KOPT-K1 (cell line): ENCODE measurements at regions not wholly inside any gene's neighbourhood (a gene's known extent, or its start where the extent isn't known, plus 50 kb on each side); places are given as distances from the start of the nearest gene placed in this dataset.

Source experiments
- H3K27ac ChIP-seq: fragments of 200-600 bp; sonication (generic); 2 replicates; pipeline ENCODE4 v1.5.1; 2016; ENCODE audit warnings: antibody characterized with exemption, mild to moderate bottlenecking, low read depth, low read length; ENCODE audit not compliant: poor library complexity, severe bottlenecking
- H3K36me3 ChIP-seq: fragments of 200-600 bp; sonication (generic); 2 replicates; pipeline ENCODE4 v1.5.1; 2017; ENCODE audit warnings: antibody characterized with exemption, mild to moderate bottlenecking, low read length, moderate library complexity; ENCODE audit not compliant: insufficient read depth
- H3K9me3 ChIP-seq: fragments of 200-600 bp; sonication (generic); 2 replicates; pipeline ENCODE4 v1.5.1; 2017; ENCODE audit warnings: antibody characterized with exemption, low read length, mild to moderate bottlenecking; ENCODE audit not compliant: insufficient read depth, poor library complexity, severe bottlenecking

DNA sequence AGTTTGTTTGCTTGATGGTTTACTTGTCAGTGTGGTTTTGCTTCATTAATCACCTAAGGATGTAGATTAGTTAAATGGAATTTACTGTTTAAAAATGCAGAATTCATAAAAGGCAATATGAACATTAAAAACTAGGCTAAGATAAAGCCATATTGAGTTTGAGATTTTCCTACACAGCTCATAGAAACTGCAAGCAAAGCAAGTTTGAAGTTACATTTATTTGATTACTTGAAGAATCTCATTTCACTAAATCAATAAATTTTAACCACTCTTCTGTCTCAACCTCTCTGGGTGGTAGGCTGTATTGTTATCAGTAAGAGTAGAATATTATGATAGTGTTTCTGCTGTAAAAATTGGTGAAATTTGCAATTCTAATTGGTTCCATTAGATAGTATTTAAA lies 1180.7 kb upstream of the SLC10A2 start:
- Histone ChIP-seq H3K27ac (no peak overlapping the region), H3K36me3 (no peaks in the 10 kb centered on the region), H3K9me3 (no peaks in the 10 kb centered on the region)

DNA sequence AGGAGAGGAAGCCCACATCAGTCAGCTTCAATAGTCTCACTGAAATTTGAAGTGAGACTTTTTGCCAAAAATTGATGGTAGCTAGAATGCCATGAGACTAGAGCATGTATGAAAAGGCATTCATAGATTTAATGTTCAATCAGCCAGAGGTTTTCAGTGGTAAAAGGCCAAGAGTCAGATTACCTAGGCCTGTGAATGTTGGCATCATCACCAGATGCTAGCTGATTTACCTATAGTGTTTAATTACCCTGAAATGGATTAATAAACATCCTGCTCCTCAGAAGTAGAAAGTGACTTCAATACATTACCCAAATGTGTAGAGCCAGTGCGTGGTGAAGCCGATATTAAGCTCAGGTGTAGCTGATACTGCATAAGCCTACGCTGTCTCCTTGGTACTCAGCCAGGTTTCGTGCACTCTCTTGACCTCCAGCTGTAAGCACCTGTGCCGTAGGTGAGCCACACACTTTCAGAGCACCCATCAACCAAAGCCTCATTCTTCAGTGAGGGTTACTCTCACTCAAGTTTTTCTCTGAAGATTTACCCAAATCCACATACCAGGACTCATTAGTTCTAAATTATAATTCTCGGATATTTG lies 1140.3 kb upstream of the SLC10A2 start:
- H3K27ac ChIP-seq, result no peak overlapping the region
- H3K9me3 ChIP-seq, result peaks cover 4% of the 10 kb centered on the region
- H3K36me3 ChIP-seq, result no peaks in the 10 kb centered on the region

DNA sequence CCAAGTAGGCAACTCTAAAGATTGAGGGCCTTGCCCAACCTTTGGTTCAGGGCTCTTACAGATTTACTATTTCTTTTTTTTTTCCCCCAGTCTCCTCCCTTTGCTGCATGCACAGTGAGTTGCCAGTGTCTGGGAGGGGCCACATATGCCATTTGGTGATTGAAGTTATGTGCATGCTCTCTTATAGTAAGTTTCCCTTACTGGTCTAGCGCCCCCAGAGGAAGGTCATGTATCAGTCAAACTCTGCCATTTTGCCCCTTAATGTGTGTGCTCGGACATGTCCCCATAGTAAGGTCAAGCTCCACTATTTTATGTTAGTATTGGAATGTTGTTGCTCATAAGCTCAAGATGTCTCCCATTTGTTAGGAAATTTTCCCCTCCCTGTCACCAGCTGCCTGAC lies 1138.0 kb upstream of the SLC10A2 start:
- Histone ChIP-seq H3K9me3 (peaks cover 4% of the 10 kb centered on the region), H3K27ac (no peak overlapping the region), H3K36me3 (no peaks in the 10 kb centered on the region)

DNA sequence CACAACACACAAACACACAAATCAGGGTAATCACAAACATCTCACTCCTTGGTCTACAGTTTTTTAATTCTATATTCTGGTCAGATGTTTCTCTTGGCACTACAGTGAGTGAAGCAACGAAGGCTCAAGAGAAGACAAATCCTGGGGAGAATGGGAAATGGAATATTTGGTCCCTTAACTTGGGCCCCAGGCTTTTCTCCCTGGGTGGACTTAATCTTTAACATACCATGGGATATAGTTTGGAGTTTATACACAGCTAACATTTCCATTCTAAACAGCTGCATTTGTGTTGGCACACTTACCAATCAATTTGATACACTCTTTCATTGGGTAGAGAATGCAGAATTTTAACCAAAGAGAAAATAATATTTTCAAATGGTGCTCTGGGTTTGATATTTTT lies 1132.6 kb upstream of the SLC10A2 start:
- Histone ChIP-seq H3K27ac (no peak overlapping the region), H3K36me3 (no peaks in the 10 kb centered on the region), H3K9me3 (no peaks in the 10 kb centered on the region)

DNA sequence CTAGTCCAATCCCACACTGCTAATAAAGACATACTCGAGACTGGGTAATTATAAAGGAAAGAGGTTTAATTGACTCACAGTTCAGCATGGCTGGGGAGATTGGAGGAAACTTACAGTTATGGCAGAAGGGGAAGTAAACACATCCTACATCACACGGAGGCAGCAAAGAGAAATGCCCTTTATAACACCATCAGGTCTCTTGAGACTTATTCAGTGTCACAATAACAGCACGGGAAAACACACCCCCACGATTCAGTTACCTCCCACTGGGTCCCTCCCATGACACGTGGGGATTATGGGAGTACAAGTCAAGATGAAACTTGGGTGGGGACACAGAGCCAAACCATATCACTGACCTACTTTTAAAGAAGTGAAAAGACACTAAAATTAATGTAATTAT lies 1130.4 kb upstream of the SLC10A2 start:
- no peaks in the 10 kb centered on the region for H3K9me3 ChIP-seq
- H3K36me3 ChIP-seq, result no peaks in the 10 kb centered on the region
- H3K27ac ChIP-seq, result no peak overlapping the region

DNA sequence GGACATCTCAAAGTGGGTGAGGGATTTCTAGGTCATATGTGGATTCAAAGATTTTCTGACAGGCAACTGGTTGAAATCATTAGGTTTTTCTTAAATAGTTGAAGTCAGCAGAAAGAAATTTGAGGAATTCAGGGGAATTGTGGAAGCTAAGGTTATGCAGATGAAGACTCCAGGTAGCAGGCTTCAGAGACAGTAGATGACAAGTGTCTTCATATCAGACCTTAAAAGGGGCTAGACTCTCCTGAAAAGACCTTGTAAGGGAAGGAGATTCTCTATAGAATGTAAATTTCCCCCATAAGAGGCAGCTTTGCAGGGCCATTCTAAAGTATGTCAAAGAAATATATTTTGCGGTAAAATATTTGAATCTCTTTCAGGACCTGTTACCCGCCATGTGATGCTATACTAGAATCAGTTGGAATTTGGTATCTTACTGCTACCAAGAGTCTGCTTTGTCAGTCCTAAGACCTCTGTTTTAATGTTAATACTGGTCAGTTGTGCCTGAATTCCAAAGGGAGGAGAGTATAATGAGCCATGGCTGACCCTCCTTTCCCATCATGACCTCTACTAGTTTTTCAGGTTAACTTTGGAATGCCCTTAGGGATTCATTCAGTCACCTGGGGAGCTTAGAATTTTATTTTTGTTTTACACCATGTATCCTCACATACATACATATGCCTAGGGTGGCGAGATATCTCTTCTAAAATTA lies 1115.5 kb upstream of the SLC10A2 start:
- no peak overlapping the region for H3K27ac ChIP-seq
- no peaks in the 10 kb centered on the region for H3K9me3 ChIP-seq

DNA sequence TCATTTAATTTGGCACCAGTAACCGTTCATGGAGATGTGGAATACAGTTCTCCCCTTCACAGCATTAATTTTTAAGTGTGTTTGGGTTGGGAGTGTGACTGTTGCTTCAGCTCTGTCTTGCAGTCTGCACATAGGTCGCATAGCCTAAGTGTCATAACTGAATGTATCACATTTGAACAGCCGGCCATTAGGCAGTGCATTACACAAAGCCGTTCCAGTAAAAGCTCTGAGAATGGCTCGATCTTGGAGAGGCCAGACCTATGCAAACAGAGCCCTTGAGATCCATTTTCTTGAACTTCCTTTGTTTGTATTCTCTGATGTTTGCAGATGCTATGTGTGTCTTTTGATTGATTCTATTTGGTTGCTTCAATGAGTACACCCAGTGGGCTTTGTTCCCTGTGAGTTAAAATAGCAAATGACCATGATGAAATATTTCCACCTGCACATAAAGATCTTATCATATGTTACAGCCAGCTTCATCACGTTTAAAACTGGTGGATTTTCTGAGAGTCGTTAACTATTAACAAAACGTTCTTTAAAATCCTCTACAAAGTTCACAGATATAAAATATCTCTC lies 1104.9 kb upstream of the SLC10A2 start:
- H3K27ac ChIP-seq, result no peak overlapping the region
- no peaks in the 10 kb centered on the region for H3K9me3 ChIP-seq
- H3K36me3 ChIP-seq, result no peaks in the 10 kb centered on the region

More for the DNA sequence above, 1115.5 kb upstream of the SLC10A2 start:
- H3K36me3 ChIP-seq, result no peaks in the 10 kb centered on the region

DNA sequence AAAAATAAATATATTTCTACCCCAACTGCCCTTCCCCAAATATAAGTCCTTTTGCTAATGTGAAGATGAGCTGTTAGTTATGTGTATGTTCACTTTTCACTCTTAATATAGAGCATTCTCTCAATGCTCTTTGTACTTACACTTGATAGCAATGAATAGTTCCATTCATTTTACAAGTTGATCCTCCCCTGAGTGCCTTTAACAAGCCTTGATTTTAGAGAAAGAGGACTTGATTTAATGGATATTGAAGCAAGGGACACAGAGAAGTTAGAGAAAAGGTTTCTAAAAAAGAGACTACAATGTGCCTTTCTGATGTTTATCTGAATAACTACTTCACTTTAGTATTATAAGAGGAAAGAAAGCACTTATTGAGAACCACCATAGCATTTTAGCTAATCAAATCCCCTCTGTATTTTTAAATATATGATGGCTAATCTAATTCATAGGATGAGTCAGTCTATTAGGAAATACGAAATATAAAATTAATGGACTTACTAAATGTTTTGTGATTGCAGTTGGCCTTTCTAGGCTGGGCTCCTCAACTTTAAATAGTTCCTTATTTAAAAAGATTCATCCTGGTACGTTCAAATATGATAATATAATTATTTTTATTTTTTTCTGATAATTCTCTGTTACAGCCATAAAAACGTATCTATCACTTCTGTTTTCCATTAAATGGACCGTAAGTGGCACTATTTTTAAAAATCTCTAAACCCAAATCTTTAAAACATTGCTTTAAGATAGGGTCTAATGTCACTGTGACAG lies 1097.8 kb upstream of the SLC10A2 start:
- Histone ChIP-seq H3K27ac (no peak overlapping the region), H3K36me3 (no peaks in the 10 kb centered on the region), H3K9me3 (no peaks in the 10 kb centered on the region)

DNA sequence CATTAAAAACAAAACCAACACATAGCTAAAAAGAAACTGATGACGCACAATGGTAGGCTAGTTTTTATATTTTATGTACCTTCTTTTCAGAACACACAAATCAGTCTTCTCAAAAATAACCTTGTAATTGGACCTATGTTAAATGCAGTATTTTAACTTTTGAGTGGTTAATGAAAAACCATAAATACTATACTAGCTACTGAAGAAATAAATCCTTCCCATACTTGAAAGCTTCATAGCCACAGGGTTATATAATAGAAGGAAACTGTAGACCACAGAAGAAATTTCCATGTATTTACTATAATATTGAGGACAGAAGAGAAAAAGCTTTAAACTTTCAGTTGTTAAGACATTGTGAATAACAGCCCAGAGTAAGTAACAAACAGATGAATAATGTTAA lies 1094.3 kb upstream of the SLC10A2 start:
- Histone ChIP-seq H3K27ac (no peak overlapping the region), H3K9me3 (no peaks in the 10 kb centered on the region), H3K36me3 (no peaks in the 10 kb centered on the region)

DNA sequence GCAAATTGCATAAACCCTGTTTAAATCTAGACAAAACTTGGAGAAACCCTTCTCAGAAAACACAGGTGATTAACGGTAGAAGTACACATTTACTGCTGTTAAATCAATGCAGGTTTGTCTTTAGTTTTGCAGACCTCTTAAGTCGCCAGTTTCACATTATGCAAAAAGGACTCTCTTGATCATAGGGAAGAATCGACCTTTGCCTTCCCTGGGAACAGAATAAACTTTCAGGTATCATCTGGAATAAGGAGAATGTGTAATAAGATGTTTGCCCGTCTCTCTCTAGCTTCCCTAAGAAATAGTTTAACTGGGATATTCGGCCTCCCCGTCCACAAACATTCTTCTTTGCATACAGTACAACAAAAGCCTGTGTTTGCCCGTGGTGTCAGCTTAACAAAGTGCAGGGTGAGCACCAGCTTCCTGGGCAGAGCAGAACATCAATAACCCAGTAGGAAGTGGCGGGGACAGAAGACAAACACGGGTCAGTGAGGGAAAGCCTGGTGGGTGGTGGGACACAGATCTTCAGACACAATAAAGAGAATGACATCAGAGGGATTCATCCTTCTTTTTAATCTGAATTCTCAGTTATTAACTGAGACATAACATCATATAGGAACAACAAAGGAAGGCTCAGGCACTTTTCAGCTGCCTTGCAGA lies 1077.7 kb upstream of the SLC10A2 start:
- no peaks in the 10 kb centered on the region for H3K36me3 ChIP-seq
- H3K9me3 ChIP-seq, result peaks cover 3% of the 10 kb centered on the region

DNA sequence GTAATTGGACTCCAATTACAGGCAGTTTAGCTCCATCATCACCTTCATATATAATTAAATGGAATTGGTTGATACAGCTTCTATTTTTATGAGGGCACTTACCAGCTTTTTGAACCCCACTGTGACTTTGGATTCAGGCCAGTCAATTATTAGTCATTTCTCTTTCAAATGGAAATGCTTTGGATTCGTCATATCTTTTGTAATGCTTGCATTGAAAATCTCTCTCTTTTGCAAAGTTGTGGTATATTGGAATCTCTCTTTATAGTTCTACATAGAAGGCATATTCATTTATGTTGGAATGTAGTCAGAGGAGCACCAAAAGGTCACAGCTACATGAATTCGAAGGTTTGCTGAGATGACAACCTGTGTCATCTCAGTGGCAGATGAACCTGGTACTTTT lies 1074.3 kb upstream of the SLC10A2 start:
- Histone ChIP-seq H3K36me3 (no peaks in the 10 kb centered on the region), H3K27ac (no peak overlapping the region), H3K9me3 (no peaks in the 10 kb centered on the region)

More for the DNA sequence above, 1077.7 kb upstream of the SLC10A2 start:
- no peak overlapping the region for H3K27ac ChIP-seq

DNA sequence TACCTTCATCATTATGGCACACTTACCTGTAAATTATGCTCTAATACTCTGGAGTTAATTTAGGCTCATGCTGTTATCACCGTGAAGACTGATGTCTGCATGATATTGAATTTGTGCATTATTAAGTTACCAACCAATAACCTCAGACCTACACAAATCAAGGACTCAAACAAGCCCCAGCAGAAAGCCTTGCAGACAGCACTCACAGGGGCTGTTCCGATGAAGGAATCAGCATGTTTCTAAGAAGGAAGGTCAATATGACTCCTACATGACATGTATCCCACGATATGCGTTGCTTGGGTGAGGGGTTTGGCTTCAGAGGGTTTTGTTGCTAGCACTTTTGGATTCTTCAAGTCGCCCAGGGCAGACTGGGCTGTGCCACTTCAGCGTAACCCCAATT lies 1071.2 kb upstream of the SLC10A2 start:
- no peaks in the 10 kb centered on the region for H3K36me3 ChIP-seq
- no peaks in the 10 kb centered on the region for H3K9me3 ChIP-seq

DNA sequence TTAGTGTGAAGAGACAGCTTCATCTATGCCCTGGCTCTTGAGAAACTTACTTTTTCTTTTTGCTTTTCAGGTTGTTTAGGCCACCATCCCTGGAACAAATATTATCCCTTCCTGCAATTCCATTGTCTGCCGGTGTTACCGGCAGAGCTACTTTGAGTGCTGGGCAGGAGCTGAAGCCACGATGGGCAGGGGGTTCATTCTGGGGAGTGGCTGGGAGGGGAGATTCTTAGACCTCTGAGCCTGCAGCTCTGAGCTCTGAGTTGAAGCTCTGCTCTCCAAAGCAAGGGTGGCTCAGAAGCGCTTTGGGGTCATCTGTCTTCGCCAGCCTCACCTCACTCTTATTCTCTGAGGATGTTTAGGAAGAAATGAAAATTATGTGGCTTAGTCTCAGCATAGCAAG lies 1066.6 kb upstream of the SLC10A2 start:
- no peaks in the 10 kb centered on the region for H3K9me3 ChIP-seq
- no peak overlapping the region for H3K27ac ChIP-seq
- no peaks in the 10 kb centered on the region for H3K36me3 ChIP-seq

More for the DNA sequence above, 1071.2 kb upstream of the SLC10A2 start:
- no peak overlapping the region for H3K27ac ChIP-seq

DNA sequence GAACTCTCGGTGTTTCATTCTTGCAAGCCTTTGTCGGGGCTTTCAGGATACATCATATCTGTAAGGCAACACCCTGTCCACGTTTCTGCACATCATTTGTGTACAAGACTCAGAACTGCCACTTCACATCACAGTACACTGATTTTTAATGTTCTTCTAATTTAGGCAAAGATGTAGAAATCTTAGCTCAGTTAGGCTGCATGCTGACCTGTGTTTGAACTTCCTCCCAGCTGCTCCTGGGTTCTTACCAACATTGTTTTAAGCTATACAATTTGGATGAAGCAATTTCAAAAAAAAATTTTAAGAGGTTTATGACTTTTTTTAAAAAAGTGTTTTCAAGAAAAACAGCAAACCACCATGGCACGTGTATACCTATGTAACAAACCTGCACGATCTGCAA lies 1047.9 kb upstream of the SLC10A2 start:
- no peak overlapping the region for H3K27ac ChIP-seq
- H3K9me3 ChIP-seq, result no peaks in the 10 kb centered on the region
- no peaks in the 10 kb centered on the region for H3K36me3 ChIP-seq

DNA sequence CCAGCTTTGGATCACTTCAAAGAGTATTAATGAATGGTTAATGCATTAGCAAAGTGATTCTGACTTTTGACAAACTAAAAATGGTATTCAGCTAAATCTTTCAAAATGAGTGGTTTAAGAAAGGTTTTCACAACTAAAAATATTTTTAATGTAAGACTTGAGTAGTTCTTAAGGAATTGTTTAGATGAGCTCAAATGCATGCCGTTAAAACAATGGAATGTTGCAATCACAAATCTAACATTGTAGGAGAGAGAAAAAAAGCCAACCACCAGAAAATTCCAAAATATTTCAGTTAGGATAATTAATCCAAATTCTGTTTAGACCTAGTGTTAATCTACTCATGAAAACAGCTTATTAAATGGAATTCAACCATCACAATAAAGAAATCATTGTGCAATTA lies 1044.8 kb upstream of the SLC10A2 start:
- Histone ChIP-seq H3K27ac (no peak overlapping the region), H3K9me3 (no peaks in the 10 kb centered on the region)

More for the DNA sequence above, 1044.8 kb upstream of the SLC10A2 start:
- no peaks in the 10 kb centered on the region for H3K36me3 ChIP-seq
